Tibial nerve (tissue), 4 donors: ENCODE measurements at regions not wholly inside any gene's neighbourhood (a gene's known extent, or its start where the extent isn't known, plus 50 kb on each side); places are given as distances from the start of the nearest gene placed in this dataset.
"Not testable (repeated sequence)": the region's sequence is repeated elsewhere in the genome, so short reads cannot be mapped to it uniquely, and the experiment has no call there.

ENCODE experiments used
- EP300 ChIP-seq, 2 donors: sonication (generic); formaldehyde crosslinking; IDR thresholded peaks; one replicate each; pipeline ENCODE4 v1.6.1; 2017; ENCODE audit warnings: antibody characterized with exemption in 2 of 2, mild to moderate bottlenecking in 1 of 2
- POLR2A ChIP-seq, 2 donors: fragments of 450-650 bp; IDR thresholded peaks; one replicate each; pipeline ENCODE4 v1.6.1; 2017; ENCODE audit warnings: antibody characterized with exemption in 2 of 2, mild to moderate bottlenecking in 2 of 2, moderate library complexity in 2 of 2
- TF ChIP-seq, protein P1 (sequence below), 5 experiments: fragments of 200-600 bp in 3 of 5; fragments of 450-650 bp in 2 of 5; sonication (generic) in 3 of 5; IDR thresholded peaks; one replicate each; pipeline ENCODE4 v1.5.1; 2016 to 2019; ENCODE audit warnings: antibody characterized with exemption in 5 of 5, mild to moderate bottlenecking in 3 of 5, moderate library complexity in 2 of 5

GRCh38 chr21:8234059-8234458 is 2287.3 kb upstream of the TPTE start:
- TF ChIP-seq, protein P1, sequence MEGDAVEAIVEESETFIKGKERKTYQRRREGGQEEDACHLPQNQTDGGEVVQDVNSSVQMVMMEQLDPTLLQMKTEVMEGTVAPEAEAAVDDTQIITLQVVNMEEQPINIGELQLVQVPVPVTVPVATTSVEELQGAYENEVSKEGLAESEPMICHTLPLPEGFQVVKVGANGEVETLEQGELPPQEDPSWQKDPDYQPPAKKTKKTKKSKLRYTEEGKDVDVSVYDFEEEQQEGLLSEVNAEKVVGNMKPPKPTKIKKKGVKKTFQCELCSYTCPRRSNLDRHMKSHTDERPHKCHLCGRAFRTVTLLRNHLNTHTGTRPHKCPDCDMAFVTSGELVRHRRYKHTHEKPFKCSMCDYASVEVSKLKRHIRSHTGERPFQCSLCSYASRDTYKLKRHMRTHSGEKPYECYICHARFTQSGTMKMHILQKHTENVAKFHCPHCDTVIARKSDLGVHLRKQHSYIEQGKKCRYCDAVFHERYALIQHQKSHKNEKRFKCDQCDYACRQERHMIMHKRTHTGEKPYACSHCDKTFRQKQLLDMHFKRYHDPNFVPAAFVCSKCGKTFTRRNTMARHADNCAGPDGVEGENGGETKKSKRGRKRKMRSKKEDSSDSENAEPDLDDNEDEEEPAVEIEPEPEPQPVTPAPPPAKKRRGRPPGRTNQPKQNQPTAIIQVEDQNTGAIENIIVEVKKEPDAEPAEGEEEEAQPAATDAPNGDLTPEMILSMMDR (IDR thresholded peaks at IDR 0.05): not testable (repeated sequence)
- TF ChIP-seq POLR2A, EP300 (IDR thresholded peaks at IDR 0.05): not testable (repeated sequence)
